Glomerular visceral epithelial cell (primary cell): ENCODE measurements at regions not wholly inside any gene's neighbourhood (a gene's known extent, or its start where the extent isn't known, plus 50 kb on each side); places are given as distances from the start of the nearest gene placed in this dataset.

Source experiments
- DNase-seq: peaks from one replicate; pipeline ENCODE4 v3.0.0-alpha.2; 2016; ENCODE audit errors: extremely low spot score

DNA sequence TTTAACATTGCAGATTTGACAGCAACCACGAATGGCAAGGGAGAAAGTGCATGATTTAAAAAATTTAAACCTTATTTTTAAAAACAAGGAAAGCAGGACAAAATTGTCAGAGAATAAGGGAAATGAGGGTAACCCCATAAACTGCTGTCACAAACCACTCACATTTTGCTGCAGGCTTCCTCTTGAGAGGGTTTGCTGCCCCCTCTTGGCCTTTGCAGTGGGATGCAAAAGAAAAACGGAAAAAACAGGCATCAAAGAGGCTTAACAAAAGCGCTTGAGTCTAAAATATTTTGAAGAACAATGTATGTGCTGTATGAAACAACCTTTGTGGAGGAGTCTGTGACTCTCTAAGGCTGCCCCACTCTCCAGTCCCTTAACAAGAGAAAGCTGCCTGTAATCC, 91.6 kb downstream of the TMX3 start:
- DNase-seq = peak; percentile 63

GRCh38 chr18:68611311-68611710, 103.6 kb downstream of the TMX3 start:
- DNase-seq = no peak

GRCh38 chr18:68608851-68609490, 105.9 kb downstream of the TMX3 start:
- DNase-seq = no peak

DNA sequence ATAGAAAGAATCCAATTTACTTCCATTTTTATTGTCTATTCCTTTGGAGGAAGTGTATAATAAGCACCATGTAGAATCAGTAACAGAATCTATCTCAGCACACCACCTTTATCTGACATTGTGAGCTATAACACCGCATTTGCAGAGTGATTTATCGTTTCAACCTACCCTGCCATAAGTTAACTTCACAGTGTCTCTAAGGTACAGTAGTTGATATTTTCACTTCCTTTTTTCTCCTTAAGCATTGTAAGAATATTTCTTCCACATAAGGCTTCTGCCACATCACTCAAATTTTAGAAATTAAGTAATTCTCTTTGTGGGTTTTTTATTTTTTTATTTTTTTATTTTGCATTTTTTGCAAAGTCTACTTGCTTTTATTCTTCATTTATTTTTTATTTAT, 107.1 kb downstream of the TMX3 start:
- DNase-seq = no peak

DNA sequence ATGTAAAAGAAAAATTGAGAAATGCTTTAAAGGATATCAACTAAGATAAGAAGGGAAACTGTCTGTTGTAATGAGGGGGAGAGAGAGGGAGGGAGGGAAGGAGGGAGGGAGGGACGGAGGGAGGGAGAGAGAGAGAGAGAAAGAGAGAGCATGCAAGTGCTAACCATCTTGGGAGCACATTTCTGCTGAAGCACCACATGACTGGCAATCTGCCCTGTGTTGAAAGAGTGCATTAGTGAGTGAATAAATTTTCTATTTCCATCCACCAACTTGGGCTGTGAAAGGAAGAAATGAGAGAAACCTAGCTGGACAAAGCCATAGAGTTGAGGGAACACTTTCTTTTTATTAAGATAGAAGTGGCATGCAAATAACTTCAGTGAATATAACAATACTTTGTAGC, 110.7 kb downstream of the TMX3 start:
- no peak for DNase-seq

- DNase-seq = no peak
These were observed 118.9 kb downstream of the TMX3 start for GRCh38 chr18:68596016-68596415.

DNA sequence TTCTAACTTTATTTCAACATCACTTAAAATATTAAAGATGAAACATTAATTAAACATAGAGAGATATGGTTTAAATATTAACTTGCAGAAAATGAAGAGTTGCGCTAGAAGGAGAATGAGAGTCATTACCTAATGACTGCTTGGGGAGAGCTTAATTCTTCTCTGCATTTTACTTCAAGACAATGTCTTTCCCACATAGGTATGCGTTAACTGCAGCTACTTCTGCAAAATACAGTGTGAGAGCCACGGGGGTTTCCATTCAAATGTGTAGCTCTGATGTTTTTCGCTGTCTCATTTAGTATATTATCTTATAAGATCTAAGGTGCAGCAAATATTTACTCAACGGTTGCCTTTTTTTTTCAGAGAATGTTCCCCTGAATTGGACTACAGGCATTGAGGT, 126.7 kb downstream of the TMX3 start:
- DNase-seq = no peak

DNA sequence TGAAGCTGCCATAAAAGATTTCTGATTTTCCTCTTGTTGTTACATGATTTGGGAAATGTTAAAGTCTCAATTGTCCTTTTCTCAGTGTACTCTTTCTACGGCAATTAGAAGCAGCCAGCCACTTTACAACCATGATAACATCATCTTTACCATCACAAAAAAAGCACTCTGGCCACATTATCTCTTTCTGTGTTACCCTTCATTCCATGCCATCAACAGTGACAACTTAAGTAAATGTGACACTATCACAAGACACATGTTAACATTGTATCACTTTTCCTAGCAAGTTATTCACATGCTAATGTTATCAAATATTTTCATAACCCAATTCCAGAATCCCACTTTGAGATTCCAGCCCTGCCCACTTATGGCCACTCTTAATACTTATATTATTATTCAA, 131.2 kb downstream of the TMX3 start:
- no peak for DNase-seq

- DNase-seq = no peak
These were observed 140.6 kb downstream of the TMX3 start for GRCh38 chr18:68574311-68574710.

DNA sequence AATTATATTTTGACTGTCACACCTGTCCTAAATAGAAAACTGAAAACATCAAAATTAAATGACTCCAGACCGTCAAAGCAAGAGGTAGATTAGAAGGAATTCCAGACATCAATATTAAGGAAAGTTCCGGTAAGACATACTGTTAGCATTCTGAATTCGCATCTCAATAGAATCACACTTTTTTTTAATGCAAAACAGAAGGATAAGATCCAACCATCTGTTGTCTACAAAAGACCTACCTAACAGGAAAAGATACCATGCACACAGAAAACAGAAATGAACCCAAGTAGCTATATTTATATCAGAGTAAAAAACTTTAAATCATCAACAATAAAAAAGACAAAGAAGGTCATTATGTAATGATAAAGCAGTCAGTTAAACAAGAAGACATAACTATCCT, 145.0 kb downstream of the TMX3 start:
- DNase-seq = no peak

GRCh38 chr18:68568364-68569155, 146.3 kb downstream of the TMX3 start:
- DNase-seq = no peak

GRCh38 chr18:68566991-68567390, 147.9 kb downstream of the TMX3 start:
- DNase-seq = no peak

- no peak for DNase-seq
These were observed 149.9 kb downstream of the TMX3 start for GRCh38 chr18:68564961-68565360.

GRCh38 chr18:68564351-68564750, 150.6 kb downstream of the TMX3 start:
- no peak for DNase-seq

DNA sequence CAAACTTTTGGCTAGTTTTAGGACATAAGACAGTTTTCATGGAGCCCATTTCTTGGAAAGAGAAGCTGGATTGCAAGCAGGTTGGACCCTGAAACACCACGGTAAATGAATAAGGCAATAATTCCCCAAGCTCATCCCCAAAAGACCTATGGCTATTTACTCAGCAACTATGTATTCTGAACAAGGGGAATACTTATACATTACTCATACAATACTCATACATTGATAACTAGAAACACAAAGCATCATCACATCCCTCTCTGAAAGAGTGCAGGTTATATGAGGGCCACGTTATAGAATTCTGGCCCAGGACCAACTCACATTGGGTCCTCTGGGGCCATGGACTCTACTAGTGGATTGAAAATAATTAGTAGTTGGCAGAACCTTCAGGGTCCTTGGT, 154.8 kb downstream of the TMX3 start:
- DNase-seq = no peak

- no peak for DNase-seq
These were observed 157.7 kb downstream of the TMX3 start for GRCh38 chr18:68557183-68557582.

DNA sequence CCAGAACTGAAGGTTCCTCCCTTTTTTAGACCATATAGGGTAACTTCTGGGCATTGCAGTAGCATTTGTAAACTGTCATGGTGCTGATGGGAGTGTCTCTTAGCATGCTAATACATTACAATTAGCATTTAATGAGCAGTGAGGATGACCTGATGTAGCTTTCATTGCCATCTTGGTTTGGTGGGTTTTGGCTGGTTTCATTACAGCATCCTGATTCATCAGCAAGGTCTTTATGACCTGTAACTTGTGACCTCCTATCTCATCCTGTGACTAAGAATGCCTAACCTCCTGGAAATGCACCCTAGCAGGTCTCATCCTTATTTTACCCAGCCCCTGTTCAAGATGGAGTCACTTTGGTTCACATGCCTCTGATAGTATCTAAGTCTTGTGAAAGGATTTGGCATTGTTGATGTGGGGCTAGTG, 159.0 kb downstream of the TMX3 start:
- DNase-seq = no peak

DNA sequence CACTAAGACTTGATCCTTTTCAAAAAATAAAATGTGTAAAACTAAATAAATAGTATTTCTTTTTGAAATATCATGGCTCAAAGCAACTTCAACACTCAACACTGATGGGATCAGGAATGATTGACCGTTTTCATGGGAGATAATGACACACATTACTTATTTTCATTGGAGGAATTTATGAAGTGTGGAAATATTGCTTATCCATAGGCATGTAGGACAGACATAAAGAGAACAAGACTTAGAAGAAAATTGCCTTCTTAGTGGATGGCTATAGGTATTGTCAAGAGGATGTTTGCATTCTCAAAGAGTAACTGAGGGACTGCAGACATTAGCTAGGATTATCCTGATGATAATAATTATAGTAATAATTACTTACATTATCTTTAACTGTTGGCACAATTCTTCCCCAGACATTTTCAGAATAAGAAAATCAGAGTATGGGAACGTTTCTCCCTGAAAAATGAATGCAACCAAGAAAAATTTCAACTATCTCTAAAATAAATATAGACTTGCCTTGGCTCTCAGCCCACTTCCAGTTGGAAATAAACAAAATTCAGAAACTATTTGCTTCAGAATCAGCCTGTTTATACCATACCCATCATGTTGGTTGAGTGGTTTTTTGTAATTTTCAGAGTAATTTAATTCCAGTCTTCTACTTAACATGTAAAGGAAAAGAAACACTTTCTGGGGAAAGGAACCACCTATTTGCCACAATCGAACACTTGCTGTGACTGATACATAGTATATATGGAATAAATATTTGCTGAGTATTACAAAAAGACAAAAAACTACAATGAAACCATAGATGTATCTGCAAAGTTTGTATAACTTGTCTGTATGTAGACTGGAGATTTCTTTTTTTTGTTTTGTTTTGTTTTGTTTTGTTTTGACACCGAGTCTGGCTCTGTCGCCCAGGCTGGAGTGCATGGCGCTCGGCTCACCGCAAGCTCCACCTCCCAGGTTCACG, 165.7 kb downstream of the TMX3 start:
- DNase-seq = no peak

- no peak for DNase-seq
These were observed 171.6 kb downstream of the TMX3 start for GRCh38 chr18:68543344-68543743.

DNA sequence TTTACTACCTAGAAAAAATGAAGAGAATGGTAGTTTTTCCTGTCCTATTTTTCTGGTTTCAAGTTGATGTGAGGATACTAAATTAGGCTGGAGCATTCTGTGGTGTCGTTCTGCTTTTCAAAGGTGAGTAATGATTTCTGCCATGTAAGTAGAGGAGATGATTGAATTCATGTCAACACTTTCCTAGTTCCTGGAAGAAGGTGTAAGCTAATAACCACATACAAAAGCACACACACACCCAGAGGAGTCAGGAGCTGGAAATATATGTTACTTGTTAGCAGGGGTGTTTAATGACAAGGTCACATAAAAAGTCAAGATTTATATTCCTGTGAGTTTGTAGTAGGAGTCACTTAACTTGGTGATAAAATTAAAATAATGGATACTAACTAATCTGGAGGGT, 172.1 kb downstream of the TMX3 start:
- no peak for DNase-seq

DNA sequence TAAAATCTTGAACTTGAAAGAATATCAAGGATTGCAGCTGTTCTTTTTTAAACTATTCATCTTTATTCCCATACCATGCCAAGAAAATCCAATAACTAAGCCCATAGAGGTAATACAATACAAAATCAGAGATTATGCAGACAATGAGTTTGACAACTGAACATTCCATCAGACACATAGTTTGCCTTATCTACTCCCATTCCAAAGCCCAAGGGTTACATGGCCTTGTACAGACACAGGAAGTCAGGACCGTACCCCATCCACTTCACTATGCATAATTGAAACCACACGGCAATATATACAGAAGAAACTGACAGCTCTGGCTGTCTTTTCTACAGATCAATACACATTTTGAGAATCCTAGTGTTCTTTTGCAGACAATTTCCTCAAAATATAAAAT, 181.3 kb downstream of the TMX3 start:
- no peak for DNase-seq

- DNase-seq = no peak
These were observed 182.5 kb downstream of the TMX3 start for GRCh38 chr18:68532328-68532885.
